ENCODE measurements at regions not wholly inside any gene's neighbourhood (a gene's known extent, or its start where the extent isn't known, plus 50 kb on each side); places are given as distances from the start of the nearest gene placed in this dataset.

- no peak for ATAC-seq (ENCODE audit: low read depth in 2 of 2)
- no peak for DNase-seq
- H3K4me3 Mint-ChIP-seq, result no peak overlapping the region
- no peaks in the 10 kb centered on the region for H3K36me3 ChIP-seq (ENCODE audit: control insufficient read depth, insufficient read depth, low read length)
- no peak overlapping the region for H3K27ac Mint-ChIP-seq
- no peaks in the 10 kb centered on the region for H3K36me3 Mint-ChIP-seq
- H3K9me3 Mint-ChIP-seq, result peaks cover 0 to 8% (median 1%) of the 10 kb centered on the region in 7 donors
- no peaks in the 10 kb centered on the region for H3K4me1 Mint-ChIP-seq
- H3K27me3 Mint-ChIP-seq, result no peaks in the 10 kb centered on the region
- H3K27ac ChIP-seq (ENCODE audit: insufficient read depth, low read length, poor library complexity, severe bottlenecking), result no peak overlapping the region
- no peaks in the 10 kb centered on the region for H3K9me3 ChIP-seq (ENCODE audit: control insufficient read depth in 2 of 2, low read length in 2 of 2)
- no peaks in the 10 kb centered on the region for H3K27me3 ChIP-seq (ENCODE audit: control insufficient read depth, insufficient read depth, low read length)
- H3K4me1 ChIP-seq (ENCODE audit: control insufficient read depth, insufficient read depth, low read length, poor library complexity, severe bottlenecking), result no peaks in the 10 kb centered on the region
- H3K4me3 ChIP-seq (ENCODE audit: low read depth, low read length), result no peak overlapping the region
These were observed 135.5 kb upstream of the TTC14 start for GRCh38 chr3:180466401-180467011.

DNA sequence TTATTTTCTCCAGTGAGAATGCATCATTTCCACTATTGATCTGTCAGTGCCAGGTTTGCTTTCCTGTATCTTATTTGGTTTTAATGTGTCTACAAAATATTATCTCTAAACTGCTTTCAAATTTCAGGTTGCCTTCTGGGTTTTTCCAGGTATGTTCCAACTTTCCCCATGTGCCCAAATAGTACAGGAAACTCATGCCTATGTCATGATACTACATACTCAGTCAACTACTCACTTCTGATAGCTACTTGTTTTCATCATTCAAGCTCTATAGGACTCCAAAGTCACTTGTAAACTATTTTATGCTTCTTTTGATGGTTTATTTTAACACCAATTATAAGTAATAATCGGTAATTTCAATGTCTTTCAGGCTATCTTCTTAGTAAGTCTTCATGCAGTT, 134.8 kb upstream of the TTC14 start:
- peaks cover 0 to 8% (median 1%) of the 10 kb centered on the region in 7 donors for H3K9me3 Mint-ChIP-seq
- Histone ChIP-seq H3K9me3 (ENCODE audit: control insufficient read depth in 2 of 2, low read length in 2 of 2) (no peaks in the 10 kb centered on the region), H3K27ac (ENCODE audit: insufficient read depth, low read length, poor library complexity, severe bottlenecking) (no peak overlapping the region), H3K4me3 (ENCODE audit: low read depth, low read length) (no peak overlapping the region), H3K36me3 (ENCODE audit: control insufficient read depth, insufficient read depth, low read length) (no peaks in the 10 kb centered on the region), H3K27me3 (ENCODE audit: control insufficient read depth, insufficient read depth, low read length) (no peaks in the 10 kb centered on the region), H3K4me1 (ENCODE audit: control insufficient read depth, insufficient read depth, low read length, poor library complexity, severe bottlenecking) (no peaks in the 10 kb centered on the region)
- H3K27ac Mint-ChIP-seq, result no peak overlapping the region
- H3K4me3 Mint-ChIP-seq, result no peak overlapping the region
- H3K27me3 Mint-ChIP-seq, result no peaks in the 10 kb centered on the region
- H3K36me3 Mint-ChIP-seq, result no peaks in the 10 kb centered on the region
- H3K4me1 Mint-ChIP-seq, result no peaks in the 10 kb centered on the region
- ATAC-seq (ENCODE audit: low read depth in 2 of 2) (no peak), DNase-seq (no peak)

- H3K27ac ChIP-seq (ENCODE audit: insufficient read depth, low read length, poor library complexity, severe bottlenecking), result no peak overlapping the region
- H3K4me1 ChIP-seq (ENCODE audit: control insufficient read depth, insufficient read depth, low read length, poor library complexity, severe bottlenecking), result no peaks in the 10 kb centered on the region
- H3K27me3 ChIP-seq (ENCODE audit: control insufficient read depth, insufficient read depth, low read length), result no peaks in the 10 kb centered on the region
- no peaks in the 10 kb centered on the region for H3K36me3 ChIP-seq (ENCODE audit: control insufficient read depth, insufficient read depth, low read length)
- H3K4me3 ChIP-seq (ENCODE audit: low read depth, low read length), result no peak overlapping the region
- H3K27ac Mint-ChIP-seq, result no peak overlapping the region
- H3K9me3 Mint-ChIP-seq, result peaks cover 0 to 6% (median 0%) of the 10 kb centered on the region in 7 donors
- H3K4me3 Mint-ChIP-seq, result no peak overlapping the region
- H3K36me3 Mint-ChIP-seq, result no peaks in the 10 kb centered on the region
- DNase-seq (no peak), ATAC-seq (ENCODE audit: low read depth in 2 of 2) (no peak)
- no peaks in the 10 kb centered on the region for H3K4me1 Mint-ChIP-seq
- H3K27me3 Mint-ChIP-seq, result no peaks in the 10 kb centered on the region
- H3K9me3 ChIP-seq (ENCODE audit: control insufficient read depth in 2 of 2, low read length in 2 of 2), result no peaks in the 10 kb centered on the region
These were observed 132.8 kb upstream of the TTC14 start for GRCh38 chr3:180469149-180469548.

DNA sequence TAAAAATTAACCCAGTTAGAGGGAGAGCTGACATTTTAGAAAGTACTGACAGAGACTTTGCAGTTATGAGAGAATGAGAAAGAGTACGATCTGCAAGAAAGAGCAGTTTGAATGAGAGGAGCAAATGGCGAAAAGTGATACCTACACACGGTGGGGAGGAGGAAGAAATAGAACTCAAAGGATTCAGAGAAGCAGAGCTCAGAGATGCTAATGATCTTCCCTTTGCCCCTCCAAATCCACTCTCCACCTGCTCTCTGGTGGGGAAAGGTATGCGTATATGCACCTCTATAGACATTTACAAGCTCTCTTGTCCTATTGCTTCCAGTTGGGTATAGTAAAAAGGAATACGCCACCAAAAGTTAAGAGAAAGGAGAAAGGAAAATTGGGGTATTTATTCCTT, 123.3 kb upstream of the TTC14 start:
- Mint-ChIP-seq H3K4me3 (no peak overlapping the region), H3K27ac (no peak overlapping the region), H3K9me3 (peaks cover 0 to 9% (median 4%) of the 10 kb centered on the region in 7 donors), H3K36me3 (no peaks in the 10 kb centered on the region), H3K4me1 (no peaks in the 10 kb centered on the region), H3K27me3 (no peaks in the 10 kb centered on the region)
- H3K27me3 ChIP-seq (ENCODE audit: control insufficient read depth, insufficient read depth, low read length), result no peaks in the 10 kb centered on the region
- H3K36me3 ChIP-seq (ENCODE audit: control insufficient read depth, insufficient read depth, low read length), result no peaks in the 10 kb centered on the region
- H3K9me3 ChIP-seq (ENCODE audit: control insufficient read depth in 2 of 2, low read length in 2 of 2), result no peaks in the 10 kb centered on the region
- DNase-seq (no peak), ATAC-seq (ENCODE audit: low read depth in 2 of 2) (no peak)
- no peaks in the 10 kb centered on the region for H3K4me1 ChIP-seq (ENCODE audit: control insufficient read depth, insufficient read depth, low read length, poor library complexity, severe bottlenecking)
- H3K4me3 ChIP-seq (ENCODE audit: low read depth, low read length), result no peak overlapping the region
- no peak overlapping the region for H3K27ac ChIP-seq (ENCODE audit: insufficient read depth, low read length, poor library complexity, severe bottlenecking)

DNA sequence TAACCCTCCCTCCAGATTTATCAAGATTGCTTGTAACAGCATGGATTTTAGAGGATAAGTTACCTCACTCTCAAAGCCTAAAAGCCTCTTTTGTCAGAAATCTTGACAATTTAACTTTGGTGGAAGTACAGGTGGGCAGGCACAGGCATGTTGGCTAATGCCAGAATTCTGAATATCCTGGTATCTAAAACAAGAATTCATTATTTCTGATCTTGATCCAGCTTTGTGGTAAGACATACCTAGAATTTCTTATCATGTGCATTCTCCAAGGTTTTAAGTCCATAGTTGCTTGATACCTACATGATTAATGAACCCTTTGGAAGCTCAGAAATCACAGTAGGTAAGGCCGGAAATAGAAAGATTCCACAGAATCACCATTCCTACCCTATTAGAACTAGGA, 109.9 kb upstream of the TTC14 start:
- Mint-ChIP-seq H3K4me3 (no peak overlapping the region), H3K4me1 (no peaks in the 10 kb centered on the region), H3K9me3 (peaks cover 2 to 16% (median 7%) of the 10 kb centered on the region in 7 donors), H3K27ac (no peak overlapping the region), H3K36me3 (no peaks in the 10 kb centered on the region), H3K27me3 (no peaks in the 10 kb centered on the region)
- no peak for DNase-seq
- no peaks in the 10 kb centered on the region for H3K27me3 ChIP-seq (ENCODE audit: control insufficient read depth, insufficient read depth, low read length)
- no peak overlapping the region for H3K4me3 ChIP-seq (ENCODE audit: low read depth, low read length)
- no peak for ATAC-seq (ENCODE audit: low read depth in 2 of 2)
- no peaks in the 10 kb centered on the region for H3K4me1 ChIP-seq (ENCODE audit: control insufficient read depth, insufficient read depth, low read length, poor library complexity, severe bottlenecking)
- no peaks in the 10 kb centered on the region for H3K36me3 ChIP-seq (ENCODE audit: control insufficient read depth, insufficient read depth, low read length)
- no peaks in the 10 kb centered on the region for H3K9me3 ChIP-seq (ENCODE audit: control insufficient read depth in 2 of 2, low read length in 2 of 2)
- no peak overlapping the region for H3K27ac ChIP-seq (ENCODE audit: insufficient read depth, low read length, poor library complexity, severe bottlenecking)

DNA sequence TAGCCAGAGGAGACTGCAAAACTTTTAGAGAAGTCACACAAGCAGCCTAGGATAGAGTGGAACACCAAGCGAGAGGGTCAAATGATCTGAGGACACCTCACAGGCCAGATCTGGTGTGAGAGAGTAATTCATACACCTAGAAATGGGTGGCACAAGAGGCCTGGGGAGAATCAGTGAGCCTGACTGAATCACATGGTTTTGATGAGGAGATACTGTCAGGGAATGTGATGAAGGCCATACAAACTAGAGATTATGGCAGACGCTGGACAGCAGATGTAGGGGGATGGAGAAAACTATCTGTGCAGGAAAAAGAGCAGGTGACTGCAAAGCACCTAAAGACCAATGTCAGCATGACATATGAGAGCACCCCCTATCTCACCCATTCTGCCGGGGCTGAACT, 105.0 kb upstream of the TTC14 start:
- H3K4me1 ChIP-seq (ENCODE audit: control insufficient read depth, insufficient read depth, low read length, poor library complexity, severe bottlenecking), result no peaks in the 10 kb centered on the region
- no peak for DNase-seq
- H3K27me3 Mint-ChIP-seq, result no peaks in the 10 kb centered on the region
- no peaks in the 10 kb centered on the region for H3K4me1 Mint-ChIP-seq
- no peaks in the 10 kb centered on the region for H3K36me3 Mint-ChIP-seq
- no peak overlapping the region for H3K4me3 Mint-ChIP-seq
- ATAC-seq (ENCODE audit: low read depth in 2 of 2), result no peak
- no peaks in the 10 kb centered on the region for H3K36me3 ChIP-seq (ENCODE audit: control insufficient read depth, insufficient read depth, low read length)
- no peak overlapping the region for H3K27ac ChIP-seq (ENCODE audit: insufficient read depth, low read length, poor library complexity, severe bottlenecking)
- H3K9me3 Mint-ChIP-seq, result peaks cover 0 to 16% (median 9%) of the 10 kb centered on the region in 7 donors
- H3K9me3 ChIP-seq (ENCODE audit: control insufficient read depth in 2 of 2, low read length in 2 of 2), result peaks cover 5 to 7% of the 10 kb centered on the region in 2 experiments
- no peak overlapping the region for H3K4me3 ChIP-seq (ENCODE audit: low read depth, low read length)
- no peaks in the 10 kb centered on the region for H3K27me3 ChIP-seq (ENCODE audit: control insufficient read depth, insufficient read depth, low read length)
- no peak overlapping the region for H3K27ac Mint-ChIP-seq

GRCh38 chr3:180516368-180516767, 85.6 kb upstream of the TTC14 start:
- ATAC-seq (ENCODE audit: low read depth in 2 of 2) (no peak), DNase-seq (no peak)
- Histone ChIP-seq H3K4me1 (ENCODE audit: control insufficient read depth, insufficient read depth, low read length, poor library complexity, severe bottlenecking) (no peaks in the 10 kb centered on the region), H3K36me3 (ENCODE audit: control insufficient read depth, insufficient read depth, low read length) (no peaks in the 10 kb centered on the region), H3K4me3 (ENCODE audit: low read depth, low read length) (no peak overlapping the region), H3K27me3 (ENCODE audit: control insufficient read depth, insufficient read depth, low read length) (no peaks in the 10 kb centered on the region), H3K27ac (ENCODE audit: insufficient read depth, low read length, poor library complexity, severe bottlenecking) (no peak overlapping the region), H3K9me3 (ENCODE audit: control insufficient read depth in 2 of 2, low read length in 2 of 2) (no peaks in the 10 kb centered on the region)
- Mint-ChIP-seq H3K36me3 (no peaks in the 10 kb centered on the region), H3K4me1 (no peaks in the 10 kb centered on the region), H3K9me3 (peaks cover 4 to 24% (median 10%) of the 10 kb centered on the region in 7 donors), H3K27me3 (no peaks in the 10 kb centered on the region), H3K4me3 (no peak overlapping the region), H3K27ac (no peak overlapping the region)

- ATAC-seq (ENCODE audit: low read depth in 2 of 2), result no peak
- peaks cover 4 to 31% (median 8%) of the 10 kb centered on the region in 7 donors for H3K9me3 Mint-ChIP-seq
These were observed 78.9 kb upstream of the TTC14 start for GRCh38 chr3:180523040-180523439.

More at GRCh38 chr3:180523040-180523439, 78.9 kb upstream of the TTC14 start:
- H3K4me3 Mint-ChIP-seq, result no peak overlapping the region
- peaks cover 6% of the 10 kb centered on the region for H3K27me3 Mint-ChIP-seq
- Histone ChIP-seq H3K27ac (ENCODE audit: insufficient read depth, low read length, poor library complexity, severe bottlenecking) (no peak overlapping the region), H3K36me3 (ENCODE audit: control insufficient read depth, insufficient read depth, low read length) (no peaks in the 10 kb centered on the region), H3K9me3 (ENCODE audit: control insufficient read depth in 2 of 2, low read length in 2 of 2) (no peaks in the 10 kb centered on the region), H3K4me1 (ENCODE audit: control insufficient read depth, insufficient read depth, low read length, poor library complexity, severe bottlenecking) (no peaks in the 10 kb centered on the region), H3K27me3 (ENCODE audit: control insufficient read depth, insufficient read depth, low read length) (no peaks in the 10 kb centered on the region), H3K4me3 (ENCODE audit: low read depth, low read length) (no peak overlapping the region)
- H3K36me3 Mint-ChIP-seq, result no peaks in the 10 kb centered on the region
- H3K4me1 Mint-ChIP-seq, result no peaks in the 10 kb centered on the region
- H3K27ac Mint-ChIP-seq, result no peak overlapping the region
- no peak for DNase-seq
